KMS-11 (cell line): ENCODE measurements at regions not wholly inside any gene's neighbourhood (a gene's known extent, or its start where the extent isn't known, plus 50 kb on each side); places are given as distances from the start of the nearest gene placed in this dataset.
A peak's percentile ranks its signal among the peaks of the same experiment; 100 is the strongest.

Experiments used
- H2AFZ ChIP-seq: fragments of 200-600 bp; sonication (generic); 2 replicates; pipeline ENCODE4 v1.6.1; 2016; ENCODE audit warnings: antibody characterized with exemption, mixed run types, low read depth
- H3K27ac ChIP-seq: fragments of 200-600 bp; sonication (generic); 2 replicates; pipeline ENCODE4 v1.6.1; 2016; ENCODE audit warnings: mild to moderate bottlenecking, mixed run types
- H3K27me3 ChIP-seq: fragments of 200-600 bp; sonication (generic); 2 replicates; pipeline ENCODE4 v1.6.1; 2017; ENCODE audit warnings: mild to moderate bottlenecking, low read depth, mixed run types, moderate library complexity; ENCODE audit not compliant: insufficient read depth
- H3K36me3 ChIP-seq: fragments of 200-600 bp; sonication (generic); 2 replicates; pipeline ENCODE4 v1.6.1; 2017; ENCODE audit warnings: mild to moderate bottlenecking, mixed run types; ENCODE audit not compliant: insufficient read depth
- H3K4me1 ChIP-seq: fragments of 200-600 bp; sonication (generic); 2 replicates; pipeline ENCODE4 v1.6.1; 2016; ENCODE audit warnings: mild to moderate bottlenecking, low read depth, mixed run types; ENCODE audit not compliant: poor library complexity, severe bottlenecking
- H3K4me2 ChIP-seq: fragments of 200-600 bp; sonication (generic); 2 replicates; pipeline ENCODE4 v1.7.0; 2016; ENCODE audit warnings: mild to moderate bottlenecking, mixed run types
- H3K4me3 ChIP-seq: fragments of 200-600 bp; sonication (generic); IDR thresholded peaks from 2 replicates; pipeline ENCODE4 v1.6.1; 2017; ENCODE audit warnings: low read depth, low read length, mixed read lengths; ENCODE audit not compliant: insufficient read depth
- H3K79me2 ChIP-seq: fragments of 200-600 bp; sonication (generic); 2 replicates; pipeline ENCODE4 v1.6.1; 2016; ENCODE audit warnings: low read depth, mixed run types; ENCODE audit not compliant: insufficient read depth
- H3K9ac ChIP-seq: fragments of 200-600 bp; sonication (generic); 2 replicates; pipeline ENCODE4 v1.6.1; 2016; ENCODE audit warnings: mild to moderate bottlenecking, mixed run types
- H4K20me1 ChIP-seq: fragments of 200-600 bp; sonication (generic); 2 replicates; pipeline ENCODE4 v1.6.1; 2016; ENCODE audit warnings: mild to moderate bottlenecking, mixed run types; ENCODE audit not compliant: insufficient read depth
- TF ChIP-seq, protein P1 (sequence below): fragments of 200-600 bp; sonication (generic); conservative IDR thresholded peaks from 2 replicates; pipeline ENCODE4 v1.6.1; 2017; ENCODE audit warnings: low read depth, mild to moderate bottlenecking, antibody characterized with exemption, low read length, moderate library complexity, mixed read lengths

DNA sequence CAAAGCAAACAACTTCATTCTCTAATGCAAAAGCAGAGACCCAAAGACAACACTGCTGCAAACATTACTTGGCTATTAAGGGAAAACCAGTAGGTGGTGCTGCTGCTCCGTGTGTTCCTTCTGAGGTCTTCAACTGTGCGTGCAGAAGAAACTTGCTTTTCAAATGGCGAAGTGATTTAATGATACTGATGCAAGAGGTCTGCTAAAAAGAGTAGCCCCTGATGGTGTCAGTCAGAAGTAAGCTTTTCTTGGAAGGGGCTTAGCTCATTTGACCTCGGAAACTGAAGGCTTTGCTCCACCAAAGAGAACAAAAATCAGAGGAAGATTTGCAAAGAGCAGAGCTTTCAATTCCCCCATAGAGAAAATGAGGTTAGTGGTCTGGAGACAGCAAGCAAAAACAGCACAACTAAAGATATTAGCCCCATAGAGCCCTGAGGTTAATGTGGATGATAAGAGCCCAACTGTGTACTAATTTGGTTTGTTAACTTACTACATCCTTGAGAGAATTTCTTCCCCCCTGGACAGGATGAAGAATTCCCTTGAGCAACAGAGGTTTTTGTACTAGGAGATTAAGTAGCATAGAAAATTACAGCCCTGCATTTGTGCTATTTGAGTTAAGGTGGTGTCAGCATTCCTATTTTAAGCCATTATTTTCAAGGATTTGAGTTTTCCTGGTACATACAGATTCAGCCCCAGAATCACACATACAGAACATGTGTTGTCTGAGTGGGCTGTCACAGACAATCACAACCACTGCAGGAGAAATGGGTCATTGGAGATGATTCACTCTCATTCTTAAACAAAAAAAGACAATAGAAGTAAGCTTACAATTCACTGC lies 153.2 kb upstream of the C9orf72 start:
- no peak overlapping the region for H3K4me3 ChIP-seq
- H3K27ac ChIP-seq = no peak overlapping the region
- TF ChIP-seq, protein P1, sequence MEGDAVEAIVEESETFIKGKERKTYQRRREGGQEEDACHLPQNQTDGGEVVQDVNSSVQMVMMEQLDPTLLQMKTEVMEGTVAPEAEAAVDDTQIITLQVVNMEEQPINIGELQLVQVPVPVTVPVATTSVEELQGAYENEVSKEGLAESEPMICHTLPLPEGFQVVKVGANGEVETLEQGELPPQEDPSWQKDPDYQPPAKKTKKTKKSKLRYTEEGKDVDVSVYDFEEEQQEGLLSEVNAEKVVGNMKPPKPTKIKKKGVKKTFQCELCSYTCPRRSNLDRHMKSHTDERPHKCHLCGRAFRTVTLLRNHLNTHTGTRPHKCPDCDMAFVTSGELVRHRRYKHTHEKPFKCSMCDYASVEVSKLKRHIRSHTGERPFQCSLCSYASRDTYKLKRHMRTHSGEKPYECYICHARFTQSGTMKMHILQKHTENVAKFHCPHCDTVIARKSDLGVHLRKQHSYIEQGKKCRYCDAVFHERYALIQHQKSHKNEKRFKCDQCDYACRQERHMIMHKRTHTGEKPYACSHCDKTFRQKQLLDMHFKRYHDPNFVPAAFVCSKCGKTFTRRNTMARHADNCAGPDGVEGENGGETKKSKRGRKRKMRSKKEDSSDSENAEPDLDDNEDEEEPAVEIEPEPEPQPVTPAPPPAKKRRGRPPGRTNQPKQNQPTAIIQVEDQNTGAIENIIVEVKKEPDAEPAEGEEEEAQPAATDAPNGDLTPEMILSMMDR = peak; percentile 90
- no peaks in the 10 kb centered on the region for H4K20me1 ChIP-seq
- no peaks in the 10 kb centered on the region for H3K27me3 ChIP-seq
- H3K79me2 ChIP-seq = no peaks in the 10 kb centered on the region
- H3K4me2 ChIP-seq = no peak overlapping the region
- H3K36me3 ChIP-seq = no peaks in the 10 kb centered on the region
- H2AFZ ChIP-seq = 0 out of 2 replicates have a peak overlapping the region, but pooled peaks have one; percentile 19
- H3K4me1 ChIP-seq = no peaks in the 10 kb centered on the region
- no peak overlapping the region for H3K9ac ChIP-seq

DNA sequence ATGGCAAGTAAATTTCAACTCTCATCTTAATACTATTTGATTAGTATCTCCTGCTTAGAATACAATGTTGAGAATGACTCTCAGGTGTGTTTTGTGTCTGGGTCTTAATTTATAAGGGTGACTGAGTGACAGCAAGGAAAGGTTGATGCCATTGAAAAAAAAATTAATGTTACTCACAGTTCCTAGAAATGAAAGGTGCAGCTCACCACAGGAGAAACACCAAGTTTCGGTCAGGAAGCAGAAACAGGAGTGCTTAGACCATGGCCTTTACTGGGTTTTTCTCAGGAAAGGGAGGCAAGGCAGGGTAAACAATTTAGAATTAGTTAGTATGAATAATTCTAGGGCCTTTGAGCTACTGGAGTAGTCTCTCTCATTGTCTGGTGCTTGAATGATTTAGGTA lies 159.2 kb upstream of the C9orf72 start:
- no peak overlapping the region for H3K9ac ChIP-seq
- H2AFZ ChIP-seq = no peak overlapping the region
- H3K36me3 ChIP-seq = no peaks in the 10 kb centered on the region
- H3K4me3 ChIP-seq = no peak overlapping the region
- TF ChIP-seq, protein P1 = no peak
- H3K79me2 ChIP-seq = no peaks in the 10 kb centered on the region
- no peaks in the 10 kb centered on the region for H4K20me1 ChIP-seq
- no peak overlapping the region for H3K27ac ChIP-seq
- H3K4me1 ChIP-seq = no peaks in the 10 kb centered on the region
- no peak overlapping the region for H3K4me2 ChIP-seq
- H3K27me3 ChIP-seq = no peaks in the 10 kb centered on the region

DNA sequence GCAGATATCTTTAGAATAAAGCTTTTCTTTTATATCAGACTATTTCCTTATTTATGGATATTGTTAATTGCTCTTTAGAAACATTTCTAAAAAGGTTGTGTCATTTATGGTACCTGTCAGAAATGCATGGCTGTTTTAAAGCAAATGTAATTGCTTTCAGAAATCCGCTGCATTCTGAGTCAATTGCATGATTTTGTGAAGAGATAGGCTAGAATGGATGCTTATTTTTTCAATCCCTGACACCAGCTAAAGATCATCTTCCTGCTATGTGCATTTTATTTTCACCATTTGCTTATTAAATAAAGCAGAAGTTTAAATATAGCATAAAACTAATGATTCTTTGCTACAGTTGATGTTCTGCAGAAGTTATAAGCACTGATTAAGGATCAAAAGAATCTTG lies 170.2 kb upstream of the C9orf72 start:
- no peaks in the 10 kb centered on the region for H3K36me3 ChIP-seq
- no peaks in the 10 kb centered on the region for H3K27me3 ChIP-seq
- H3K27ac ChIP-seq = no peak overlapping the region
- H3K79me2 ChIP-seq = no peaks in the 10 kb centered on the region
- TF ChIP-seq, protein P1 = no peak
- no peaks in the 10 kb centered on the region for H3K4me1 ChIP-seq
- H4K20me1 ChIP-seq = no peaks in the 10 kb centered on the region
- H2AFZ ChIP-seq = no peak overlapping the region
- no peak overlapping the region for H3K9ac ChIP-seq
- H3K4me3 ChIP-seq = no peak overlapping the region
- no peak overlapping the region for H3K4me2 ChIP-seq

DNA sequence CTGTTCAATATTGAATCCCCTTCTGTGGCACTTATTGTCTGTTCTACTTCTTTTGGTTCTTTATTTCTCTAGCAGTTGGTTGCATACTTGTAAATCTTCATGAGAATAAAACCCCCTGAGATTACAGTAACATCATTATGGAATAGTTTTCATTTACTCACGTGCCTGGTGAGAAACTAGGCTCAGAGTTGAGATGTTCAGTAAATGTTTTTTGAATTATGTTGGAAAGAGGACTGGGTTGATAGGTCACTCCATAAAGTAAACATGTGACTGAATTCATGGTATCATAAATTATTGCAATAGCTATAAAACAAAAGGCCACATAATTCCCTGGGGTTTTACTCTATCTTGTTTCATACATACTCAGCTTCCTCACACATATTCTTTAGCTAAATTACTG lies 174.2 kb upstream of the C9orf72 start:
- TF ChIP-seq, protein P1 = no peak
- Histone ChIP-seq H3K79me2 (no peaks in the 10 kb centered on the region), H3K27me3 (no peaks in the 10 kb centered on the region), H3K9ac (no peak overlapping the region), H4K20me1 (no peaks in the 10 kb centered on the region), H3K4me1 (no peaks in the 10 kb centered on the region), H3K36me3 (no peaks in the 10 kb centered on the region), H3K27ac (no peak overlapping the region), H2AFZ (no peak overlapping the region), H3K4me2 (no peak overlapping the region), H3K4me3 (no peak overlapping the region)
